WERI-Rb-1 (cell line): ENCODE measurements at regions not wholly inside any gene's neighbourhood (a gene's known extent, or its start where the extent isn't known, plus 50 kb on each side); places are given as distances from the start of the nearest gene placed in this dataset.

Source experiments
- DNase-seq: peaks from one replicate; pipeline ENCODE4 v3.0.0-alpha.2; 2020
- H3K27ac ChIP-seq: fragments of 250-450 bp; sonication (Bioruptor Pico); 2 replicates; pipeline ENCODE4 v1.5.1; 2020; ENCODE audit warnings: mild to moderate bottlenecking, moderate library complexity
- H3K27me3 ChIP-seq: fragments of 250-450 bp; sonication (Bioruptor Pico); 2 replicates; pipeline ENCODE4 v1.5.1; 2021; ENCODE audit warnings: mild to moderate bottlenecking, low read depth, moderate library complexity; ENCODE audit not compliant: insufficient read depth, severe bottlenecking
- H3K36me3 ChIP-seq: fragments of 250-450 bp; sonication (Bioruptor Pico); 2 replicates; pipeline ENCODE4 v1.5.1; 2020; ENCODE audit warnings: mild to moderate bottlenecking, moderate library complexity
- H3K4me3 ChIP-seq: 2 replicates; pipeline ENCODE4 v1.5.1; 2011; ENCODE audit warnings: low read depth, mild to moderate bottlenecking, control low read depth, low read length
- H3K9me3 ChIP-seq: fragments of 250-450 bp; sonication (Bioruptor Pico); 2 replicates; pipeline ENCODE4 v1.5.1; 2021; ENCODE audit warnings: mild to moderate bottlenecking, moderate library complexity; ENCODE audit not compliant: severe bottlenecking
- CTCF ChIP-seq: IDR thresholded peaks from 2 replicates; pipeline ENCODE4 v1.5.1; 2011; ENCODE audit warnings: low read depth, mild to moderate bottlenecking, control low read depth, inconsistent platforms, low read length

GRCh38 chr2:142259356-142259755 is 128.5 kb upstream of the LRP1B start:
- no peak for DNase-seq
- H3K36me3 ChIP-seq: no peaks in the 10 kb centered on the region
- no peak overlapping the region for H3K27ac ChIP-seq
- TF ChIP-seq CTCF: no peak
- no peaks in the 10 kb centered on the region for H3K27me3 ChIP-seq
- peaks cover 5% of the 10 kb centered on the region for H3K9me3 ChIP-seq
- H3K4me3 ChIP-seq: no peak overlapping the region

- no peak for DNase-seq
- TF ChIP-seq CTCF: no peak
Measured at GRCh38 chr2:142254031-142254430, 123.2 kb upstream of the LRP1B start.

GRCh38 chr2:142241016-142241415 is 110.2 kb upstream of the LRP1B start:
- Histone ChIP-seq H3K4me3 (no peak overlapping the region), H3K9me3 (no peaks in the 10 kb centered on the region), H3K36me3 (no peaks in the 10 kb centered on the region), H3K27me3 (no peaks in the 10 kb centered on the region), H3K27ac (no peak overlapping the region)
- no peak for DNase-seq
- no peak for TF ChIP-seq CTCF

More at GRCh38 chr2:142254031-142254430, 123.2 kb upstream of the LRP1B start:
- Histone ChIP-seq H3K36me3 (no peaks in the 10 kb centered on the region), H3K27me3 (no peaks in the 10 kb centered on the region), H3K9me3 (no peaks in the 10 kb centered on the region), H3K4me3 (no peak overlapping the region), H3K27ac (no peak overlapping the region)

- no peaks in the 10 kb centered on the region for H3K27me3 ChIP-seq
- DNase-seq: no peak
- H3K4me3 ChIP-seq: no peak overlapping the region
- no peak overlapping the region for H3K27ac ChIP-seq
- H3K36me3 ChIP-seq: no peaks in the 10 kb centered on the region
- no peak for TF ChIP-seq CTCF
- H3K9me3 ChIP-seq: no peaks in the 10 kb centered on the region
Measured at GRCh38 chr2:142236181-142236580, 105.4 kb upstream of the LRP1B start.

- no peak for TF ChIP-seq CTCF
- Histone ChIP-seq H3K9me3 (no peaks in the 10 kb centered on the region), H3K4me3 (no peak overlapping the region), H3K27me3 (no peaks in the 10 kb centered on the region), H3K27ac (no peak overlapping the region), H3K36me3 (no peaks in the 10 kb centered on the region)
- DNase-seq: no peak
Measured at GRCh38 chr2:142234741-142235140, 103.9 kb upstream of the LRP1B start.

- DNase-seq: no peak
- H3K27ac ChIP-seq: no peak overlapping the region
Measured at GRCh38 chr2:142223309-142223708, 92.5 kb upstream of the LRP1B start.

More at GRCh38 chr2:142223309-142223708, 92.5 kb upstream of the LRP1B start:
- no peaks in the 10 kb centered on the region for H3K36me3 ChIP-seq
- no peak overlapping the region for H3K4me3 ChIP-seq
- TF ChIP-seq CTCF: no peak
- no peaks in the 10 kb centered on the region for H3K9me3 ChIP-seq
- no peaks in the 10 kb centered on the region for H3K27me3 ChIP-seq
